ENCODE measurements at regions not wholly inside any gene's neighbourhood (a gene's known extent, or its start where the extent isn't known, plus 50 kb on each side); places are given as distances from the start of the nearest gene placed in this dataset.

- TF ChIP-seq CTCF (conservative IDR thresholded peaks at IDR 0.05; ENCODE audit: low read depth in 2 of 2) = no peak
- TF ChIP-seq NANOG (IDR thresholded peaks at IDR 0.05; ENCODE audit: borderline replicate concordance) = no peak
- no peak for TF ChIP-seq EZH2 (IDR thresholded peaks at IDR 0.05; ENCODE audit: low read depth, unreplicated experiment)
- TF ChIP-seq POLR2AphosphoS5 (IDR thresholded peaks at IDR 0.05; ENCODE audit: low read depth) = no peak
- TF ChIP-seq, protein P1, sequence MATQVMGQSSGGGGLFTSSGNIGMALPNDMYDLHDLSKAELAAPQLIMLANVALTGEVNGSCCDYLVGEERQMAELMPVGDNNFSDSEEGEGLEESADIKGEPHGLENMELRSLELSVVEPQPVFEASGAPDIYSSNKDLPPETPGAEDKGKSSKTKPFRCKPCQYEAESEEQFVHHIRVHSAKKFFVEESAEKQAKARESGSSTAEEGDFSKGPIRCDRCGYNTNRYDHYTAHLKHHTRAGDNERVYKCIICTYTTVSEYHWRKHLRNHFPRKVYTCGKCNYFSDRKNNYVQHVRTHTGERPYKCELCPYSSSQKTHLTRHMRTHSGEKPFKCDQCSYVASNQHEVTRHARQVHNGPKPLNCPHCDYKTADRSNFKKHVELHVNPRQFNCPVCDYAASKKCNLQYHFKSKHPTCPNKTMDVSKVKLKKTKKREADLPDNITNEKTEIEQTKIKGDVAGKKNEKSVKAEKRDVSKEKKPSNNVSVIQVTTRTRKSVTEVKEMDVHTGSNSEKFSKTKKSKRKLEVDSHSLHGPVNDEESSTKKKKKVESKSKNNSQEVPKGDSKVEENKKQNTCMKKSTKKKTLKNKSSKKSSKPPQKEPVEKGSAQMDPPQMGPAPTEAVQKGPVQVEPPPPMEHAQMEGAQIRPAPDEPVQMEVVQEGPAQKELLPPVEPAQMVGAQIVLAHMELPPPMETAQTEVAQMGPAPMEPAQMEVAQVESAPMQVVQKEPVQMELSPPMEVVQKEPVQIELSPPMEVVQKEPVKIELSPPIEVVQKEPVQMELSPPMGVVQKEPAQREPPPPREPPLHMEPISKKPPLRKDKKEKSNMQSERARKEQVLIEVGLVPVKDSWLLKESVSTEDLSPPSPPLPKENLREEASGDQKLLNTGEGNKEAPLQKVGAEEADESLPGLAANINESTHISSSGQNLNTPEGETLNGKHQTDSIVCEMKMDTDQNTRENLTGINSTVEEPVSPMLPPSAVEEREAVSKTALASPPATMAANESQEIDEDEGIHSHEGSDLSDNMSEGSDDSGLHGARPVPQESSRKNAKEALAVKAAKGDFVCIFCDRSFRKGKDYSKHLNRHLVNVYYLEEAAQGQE (IDR thresholded peaks at IDR 0.05; ENCODE audit: unreplicated experiment) = no peak
- no peak for TF ChIP-seq CREB1 (CRISPR knock-in tag; IDR thresholded peaks at IDR 0.05; ENCODE audit: low read depth)
- TF ChIP-seq, protein P2, sequence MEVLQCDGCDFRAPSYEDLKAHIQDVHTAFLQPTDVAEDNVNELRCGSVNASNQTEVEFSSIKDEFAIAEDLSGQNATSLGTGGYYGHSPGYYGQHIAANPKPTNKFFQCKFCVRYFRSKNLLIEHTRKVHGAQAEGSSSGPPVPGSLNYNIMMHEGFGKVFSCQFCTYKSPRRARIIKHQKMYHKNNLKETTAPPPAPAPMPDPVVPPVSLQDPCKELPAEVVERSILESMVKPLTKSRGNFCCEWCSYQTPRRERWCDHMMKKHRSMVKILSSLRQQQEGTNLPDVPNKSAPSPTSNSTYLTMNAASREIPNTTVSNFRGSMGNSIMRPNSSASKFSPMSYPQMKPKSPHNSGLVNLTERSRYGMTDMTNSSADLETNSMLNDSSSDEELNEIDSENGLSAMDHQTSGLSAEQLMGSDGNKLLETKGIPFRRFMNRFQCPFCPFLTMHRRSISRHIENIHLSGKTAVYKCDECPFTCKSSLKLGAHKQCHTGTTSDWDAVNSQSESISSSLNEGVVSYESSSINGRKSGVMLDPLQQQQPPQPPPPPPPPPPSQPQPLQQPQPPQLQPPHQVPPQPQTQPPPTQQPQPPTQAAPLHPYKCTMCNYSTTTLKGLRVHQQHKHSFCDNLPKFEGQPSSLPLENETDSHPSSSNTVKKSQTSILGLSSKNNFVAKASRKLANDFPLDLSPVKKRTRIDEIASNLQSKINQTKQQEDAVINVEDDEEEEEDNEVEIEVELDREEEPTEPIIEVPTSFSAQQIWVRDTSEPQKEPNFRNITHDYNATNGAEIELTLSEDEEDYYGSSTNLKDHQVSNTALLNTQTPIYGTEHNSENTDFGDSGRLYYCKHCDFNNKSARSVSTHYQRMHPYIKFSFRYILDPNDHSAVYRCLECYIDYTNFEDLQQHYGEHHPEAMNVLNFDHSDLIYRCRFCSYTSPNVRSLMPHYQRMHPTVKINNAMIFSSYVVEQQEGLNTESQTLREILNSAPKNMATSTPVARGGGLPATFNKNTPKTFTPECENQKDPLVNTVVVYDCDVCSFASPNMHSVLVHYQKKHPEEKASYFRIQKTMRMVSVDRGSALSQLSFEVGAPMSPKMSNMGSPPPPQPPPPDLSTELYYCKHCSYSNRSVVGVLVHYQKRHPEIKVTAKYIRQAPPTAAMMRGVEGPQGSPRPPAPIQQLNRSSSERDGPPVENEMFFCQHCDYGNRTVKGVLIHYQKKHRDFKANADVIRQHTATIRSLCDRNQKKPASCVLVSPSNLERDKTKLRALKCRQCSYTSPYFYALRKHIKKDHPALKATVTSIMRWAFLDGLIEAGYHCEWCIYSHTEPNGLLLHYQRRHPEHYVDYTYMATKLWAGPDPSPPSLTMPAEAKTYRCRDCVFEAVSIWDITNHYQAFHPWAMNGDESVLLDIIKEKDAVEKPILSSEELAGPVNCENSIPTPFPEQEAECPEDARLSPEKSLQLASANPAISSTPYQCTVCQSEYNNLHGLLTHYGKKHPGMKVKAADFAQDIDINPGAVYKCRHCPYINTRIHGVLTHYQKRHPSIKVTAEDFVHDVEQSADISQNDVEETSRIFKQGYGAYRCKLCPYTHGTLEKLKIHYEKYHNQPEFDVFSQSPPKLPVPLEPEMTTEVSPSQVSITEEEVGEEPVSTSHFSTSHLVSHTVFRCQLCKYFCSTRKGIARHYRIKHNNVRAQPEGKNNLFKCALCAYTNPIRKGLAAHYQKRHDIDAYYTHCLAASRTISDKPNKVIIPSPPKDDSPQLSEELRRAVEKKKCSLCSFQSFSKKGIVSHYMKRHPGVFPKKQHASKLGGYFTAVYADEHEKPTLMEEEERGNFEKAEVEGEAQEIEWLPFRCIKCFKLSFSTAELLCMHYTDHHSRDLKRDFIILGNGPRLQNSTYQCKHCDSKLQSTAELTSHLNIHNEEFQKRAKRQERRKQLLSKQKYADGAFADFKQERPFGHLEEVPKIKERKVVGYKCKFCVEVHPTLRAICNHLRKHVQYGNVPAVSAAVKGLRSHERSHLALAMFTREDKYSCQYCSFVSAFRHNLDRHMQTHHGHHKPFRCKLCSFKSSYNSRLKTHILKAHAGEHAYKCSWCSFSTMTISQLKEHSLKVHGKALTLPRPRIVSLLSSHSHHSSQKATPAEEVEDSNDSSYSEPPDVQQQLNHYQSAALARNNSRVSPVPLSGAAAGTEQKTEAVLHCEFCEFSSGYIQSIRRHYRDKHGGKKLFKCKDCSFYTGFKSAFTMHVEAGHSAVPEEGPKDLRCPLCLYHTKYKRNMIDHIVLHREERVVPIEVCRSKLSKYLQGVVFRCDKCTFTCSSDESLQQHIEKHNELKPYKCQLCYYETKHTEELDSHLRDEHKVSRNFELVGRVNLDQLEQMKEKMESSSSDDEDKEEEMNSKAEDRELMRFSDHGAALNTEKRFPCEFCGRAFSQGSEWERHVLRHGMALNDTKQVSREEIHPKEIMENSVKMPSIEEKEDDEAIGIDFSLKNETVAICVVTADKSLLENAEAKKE (CRISPR knock-in tag; IDR thresholded peaks at IDR 0.05) = no peak
Observed at GRCh38 chr9:91056917-91057316, 255.3 kb downstream of the SYK start.
